ENCODE measurements at regions not wholly inside any gene's neighbourhood (a gene's known extent, or its start where the extent isn't known, plus 50 kb on each side); places are given as distances from the start of the nearest gene placed in this dataset.

DNA sequence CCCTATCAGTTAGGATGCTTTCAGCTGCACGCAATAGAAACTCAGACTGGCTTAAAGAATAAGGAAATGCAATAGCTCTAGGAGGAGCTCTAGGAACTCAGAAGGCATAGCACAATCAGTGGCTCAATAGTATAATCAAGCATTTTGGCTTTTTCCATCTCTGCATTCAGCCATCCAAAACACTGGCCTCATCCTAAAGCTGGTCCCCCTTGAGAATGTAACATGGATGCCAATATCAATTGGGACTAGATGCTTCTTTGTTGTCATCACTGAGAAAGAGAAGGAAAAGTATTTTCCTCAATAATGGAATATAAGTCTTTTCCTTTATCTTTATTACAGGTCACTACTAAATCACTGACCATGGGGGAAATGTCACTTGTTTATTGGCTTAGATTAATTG lies 509.5 kb downstream of the PLPP3 start:
- 92 to 100% methylated on average over 1 of the region's 1 CpG for WGBS, 2 experiments (ENCODE audit: insufficient coverage in 1 of 2, insufficient read length in 1 of 2)
- no peak overlapping the region for H3K9ac ChIP-seq (ENCODE audit: extremely low read depth, low read length, poor library complexity, severe bottlenecking)
- no peaks in the 10 kb centered on the region for H3K9me3 Mint-ChIP-seq
- H3K36me3 Mint-ChIP-seq (ENCODE audit: low read depth), result no peaks in the 10 kb centered on the region
- TF ChIP-seq, protein P1, sequence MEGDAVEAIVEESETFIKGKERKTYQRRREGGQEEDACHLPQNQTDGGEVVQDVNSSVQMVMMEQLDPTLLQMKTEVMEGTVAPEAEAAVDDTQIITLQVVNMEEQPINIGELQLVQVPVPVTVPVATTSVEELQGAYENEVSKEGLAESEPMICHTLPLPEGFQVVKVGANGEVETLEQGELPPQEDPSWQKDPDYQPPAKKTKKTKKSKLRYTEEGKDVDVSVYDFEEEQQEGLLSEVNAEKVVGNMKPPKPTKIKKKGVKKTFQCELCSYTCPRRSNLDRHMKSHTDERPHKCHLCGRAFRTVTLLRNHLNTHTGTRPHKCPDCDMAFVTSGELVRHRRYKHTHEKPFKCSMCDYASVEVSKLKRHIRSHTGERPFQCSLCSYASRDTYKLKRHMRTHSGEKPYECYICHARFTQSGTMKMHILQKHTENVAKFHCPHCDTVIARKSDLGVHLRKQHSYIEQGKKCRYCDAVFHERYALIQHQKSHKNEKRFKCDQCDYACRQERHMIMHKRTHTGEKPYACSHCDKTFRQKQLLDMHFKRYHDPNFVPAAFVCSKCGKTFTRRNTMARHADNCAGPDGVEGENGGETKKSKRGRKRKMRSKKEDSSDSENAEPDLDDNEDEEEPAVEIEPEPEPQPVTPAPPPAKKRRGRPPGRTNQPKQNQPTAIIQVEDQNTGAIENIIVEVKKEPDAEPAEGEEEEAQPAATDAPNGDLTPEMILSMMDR (conservative IDR thresholded peaks at IDR 0.05), result no peak
- DNase-seq, result no peak
- H3K4me3 Mint-ChIP-seq, result no peak overlapping the region
- peaks cover 11% of the 10 kb centered on the region for H3K4me1 Mint-ChIP-seq
- H3K27me3 ChIP-seq (ENCODE audit: control insufficient read depth, insufficient read depth, low read length, poor library complexity, severe bottlenecking), result no peaks in the 10 kb centered on the region
- no peak overlapping the region for H3K27ac Mint-ChIP-seq
- no peaks in the 10 kb centered on the region for H3K9me3 ChIP-seq (ENCODE audit: control insufficient read depth, low read length)
- H3K27me3 Mint-ChIP-seq (ENCODE audit: insufficient read depth), result peaks cover 2% of the 10 kb centered on the region
- no peaks in the 10 kb centered on the region for H3K36me3 ChIP-seq (ENCODE audit: control insufficient read depth, insufficient read depth, low read length)
- no peak overlapping the region for H3K4me3 ChIP-seq (ENCODE audit: low read length)
- H3K27ac ChIP-seq (ENCODE audit: low read depth, low read length), result no peak overlapping the region
- H3K4me1 ChIP-seq (ENCODE audit: control insufficient read depth, insufficient read depth, low read length), result no peaks in the 10 kb centered on the region

DNA sequence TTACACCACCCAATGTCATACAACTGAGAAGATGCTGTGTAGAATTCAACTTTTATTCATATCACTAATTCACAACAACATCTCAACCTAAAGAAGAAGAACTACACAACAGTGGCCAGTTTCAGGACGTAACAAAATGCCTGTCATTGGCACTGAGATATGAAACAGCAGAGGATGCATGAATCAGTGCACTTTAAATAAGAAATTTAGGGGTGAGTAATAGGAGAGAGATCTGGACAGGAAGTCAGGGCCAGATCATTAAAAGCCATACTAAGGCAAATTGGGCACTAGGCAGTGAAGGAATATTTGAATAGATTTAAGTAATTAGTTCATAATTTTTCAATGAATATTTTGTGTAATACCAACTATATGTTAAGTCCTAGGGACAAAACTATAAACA lies 510.5 kb downstream of the PLPP3 start:
- no peak overlapping the region for H3K27ac Mint-ChIP-seq
- H3K27me3 Mint-ChIP-seq (ENCODE audit: insufficient read depth), result peaks cover 2% of the 10 kb centered on the region
- no peaks in the 10 kb centered on the region for H3K9me3 Mint-ChIP-seq
- WGBS, 2 experiments (ENCODE audit: insufficient coverage in 1 of 2, insufficient read length in 1 of 2), result 86% methylated on average over 1 of the region's 1 CpG; no CpG with 5 or more reads in 1 of the 2 experiments
- H3K4me3 Mint-ChIP-seq, result no peak overlapping the region
- Histone ChIP-seq H3K27me3 (ENCODE audit: control insufficient read depth, insufficient read depth, low read length, poor library complexity, severe bottlenecking) (no peaks in the 10 kb centered on the region), H3K9ac (ENCODE audit: extremely low read depth, low read length, poor library complexity, severe bottlenecking) (no peak overlapping the region), H3K9me3 (ENCODE audit: control insufficient read depth, low read length) (no peaks in the 10 kb centered on the region), H3K4me1 (ENCODE audit: control insufficient read depth, insufficient read depth, low read length) (no peaks in the 10 kb centered on the region), H3K36me3 (ENCODE audit: control insufficient read depth, insufficient read depth, low read length) (no peaks in the 10 kb centered on the region), H3K4me3 (ENCODE audit: low read length) (no peak overlapping the region), H3K27ac (ENCODE audit: low read depth, low read length) (no peak overlapping the region)
- DNase-seq, result no peak
- H3K36me3 Mint-ChIP-seq (ENCODE audit: low read depth), result no peaks in the 10 kb centered on the region
- peaks cover 11% of the 10 kb centered on the region for H3K4me1 Mint-ChIP-seq
- TF ChIP-seq, protein P1 (conservative IDR thresholded peaks at IDR 0.05), result no peak

DNA sequence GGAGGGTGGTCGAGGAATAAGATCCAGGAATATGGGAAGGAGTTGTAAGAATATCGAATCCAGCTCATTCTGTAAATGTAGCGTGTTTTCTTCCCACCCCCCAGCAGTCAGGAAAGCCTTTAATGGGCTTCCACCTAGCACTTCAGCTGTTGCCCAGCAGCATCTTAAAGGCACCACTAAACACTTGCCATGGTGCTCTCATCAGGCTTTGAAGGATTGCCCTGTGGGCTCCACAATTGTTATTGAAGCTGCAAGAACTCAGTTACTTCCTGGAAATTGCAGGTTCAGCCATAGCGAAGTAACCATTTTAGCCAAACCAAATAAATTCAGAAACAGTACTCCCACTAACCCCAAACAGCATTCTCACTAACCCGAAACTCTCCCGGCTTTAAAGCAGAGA lies 511.2 kb downstream of the PLPP3 start:
- TF ChIP-seq, protein P1 (conservative IDR thresholded peaks at IDR 0.05), result no peak
- Histone ChIP-seq H3K27ac (ENCODE audit: low read depth, low read length) (no peak overlapping the region), H3K9me3 (ENCODE audit: control insufficient read depth, low read length) (no peaks in the 10 kb centered on the region), H3K36me3 (ENCODE audit: control insufficient read depth, insufficient read depth, low read length) (no peaks in the 10 kb centered on the region), H3K9ac (ENCODE audit: extremely low read depth, low read length, poor library complexity, severe bottlenecking) (no peak overlapping the region), H3K27me3 (ENCODE audit: control insufficient read depth, insufficient read depth, low read length, poor library complexity, severe bottlenecking) (no peaks in the 10 kb centered on the region), H3K4me1 (ENCODE audit: control insufficient read depth, insufficient read depth, low read length) (no peaks in the 10 kb centered on the region), H3K4me3 (ENCODE audit: low read length) (no peak overlapping the region)
- no peak for DNase-seq
- Mint-ChIP-seq H3K27ac (no peak overlapping the region), H3K36me3 (ENCODE audit: low read depth) (no peaks in the 10 kb centered on the region), H3K4me1 (peaks cover 11% of the 10 kb centered on the region), H3K4me3 (no peak overlapping the region), H3K9me3 (no peaks in the 10 kb centered on the region), H3K27me3 (ENCODE audit: insufficient read depth) (peaks cover 2% of the 10 kb centered on the region)
- 86 to 92% methylated on average over 6 of the region's 6 CpGs for WGBS, 2 experiments (ENCODE audit: insufficient coverage in 1 of 2, insufficient read length in 1 of 2)

All from endodermal cell (in vitro differentiated cells).